D341Med (cell line): ENCODE measurements at regions not wholly inside any gene's neighbourhood (a gene's known extent, or its start where the extent isn't known, plus 50 kb on each side); places are given as distances from the start of the nearest gene placed in this dataset.

Experiments used
- DNase-seq: peaks from one replicate; pipeline ENCODE4 v3.0.0; 2012; ENCODE audit warnings: low spot score

DNA sequence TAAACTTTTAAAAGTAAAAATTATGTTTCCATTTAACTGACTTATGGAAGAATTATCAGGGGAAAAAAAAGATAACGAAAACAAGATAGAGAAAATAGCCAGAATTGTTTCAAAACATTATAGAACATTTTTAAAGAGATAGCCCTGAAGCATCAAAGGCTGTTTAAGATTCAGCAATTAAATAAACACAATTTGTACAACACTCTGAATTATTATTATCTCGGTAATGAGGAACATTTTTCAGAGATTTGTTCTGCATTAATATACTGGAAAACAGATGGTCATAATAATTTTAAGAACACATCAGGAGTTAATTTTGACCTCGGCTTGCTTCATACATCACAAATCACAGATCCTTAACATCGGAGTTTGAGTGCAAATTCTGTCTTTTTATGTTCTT is 643.8 kb downstream of the SORCS1 start:
- no peak for DNase-seq

DNA sequence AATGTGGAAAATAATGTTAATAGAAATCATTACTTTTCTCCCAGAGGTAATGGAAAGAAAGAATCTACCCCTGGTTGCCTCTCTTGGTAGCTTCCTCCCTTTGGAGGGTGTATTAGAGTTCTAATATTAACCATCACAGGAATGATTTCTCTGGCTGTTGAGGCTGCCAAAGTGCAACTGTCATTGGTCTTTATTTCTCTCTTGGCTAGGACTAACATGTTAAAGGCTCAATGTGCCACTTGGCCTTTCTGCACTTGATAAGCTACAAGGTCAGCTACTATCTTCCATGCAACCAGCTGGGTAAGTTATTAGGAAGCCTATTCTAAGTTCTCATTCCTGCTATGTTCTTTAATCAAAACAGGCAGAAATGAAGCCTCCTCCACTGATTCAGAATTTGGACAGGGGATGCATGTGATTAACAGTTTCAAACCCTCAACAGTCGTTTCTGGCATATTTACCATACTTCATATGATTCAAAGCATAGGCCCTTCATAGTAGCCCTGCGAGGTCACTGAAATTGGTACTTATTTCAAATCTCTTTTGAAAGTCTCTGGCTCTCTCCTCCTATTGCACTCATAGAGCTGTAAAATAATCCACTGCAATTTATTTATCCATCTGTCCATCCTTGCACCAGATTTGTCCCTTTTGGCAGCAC is 645.0 kb downstream of the SORCS1 start:
- DNase-seq = no peak

DNA sequence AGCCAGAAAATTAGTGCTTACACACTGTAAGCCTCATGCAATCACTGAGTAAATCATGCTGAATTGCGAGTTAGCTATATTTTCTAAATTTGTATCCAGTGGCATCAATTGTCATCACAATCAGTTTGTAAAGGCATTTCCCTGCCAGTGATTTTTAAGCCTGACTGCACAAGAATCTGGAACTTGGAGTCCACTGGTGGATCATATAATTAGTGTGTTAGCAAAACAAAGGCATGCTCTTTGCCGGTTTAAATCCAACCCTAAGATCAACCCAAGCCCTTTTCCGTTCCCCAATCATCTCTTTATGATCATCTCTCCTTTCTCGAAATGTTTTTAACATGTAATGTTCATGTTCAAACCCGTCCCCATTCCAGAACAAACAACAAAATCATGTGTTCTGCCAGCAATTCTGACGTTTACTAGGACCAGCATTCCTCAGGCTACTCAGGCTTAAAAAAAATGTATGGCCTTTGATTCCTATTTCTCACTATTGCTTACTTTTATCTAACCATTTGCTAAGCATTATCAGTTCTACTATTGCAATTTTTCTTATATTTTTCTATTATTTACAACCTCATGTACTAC is 649.2 kb downstream of the SORCS1 start:
- DNase-seq = no peak

DNA sequence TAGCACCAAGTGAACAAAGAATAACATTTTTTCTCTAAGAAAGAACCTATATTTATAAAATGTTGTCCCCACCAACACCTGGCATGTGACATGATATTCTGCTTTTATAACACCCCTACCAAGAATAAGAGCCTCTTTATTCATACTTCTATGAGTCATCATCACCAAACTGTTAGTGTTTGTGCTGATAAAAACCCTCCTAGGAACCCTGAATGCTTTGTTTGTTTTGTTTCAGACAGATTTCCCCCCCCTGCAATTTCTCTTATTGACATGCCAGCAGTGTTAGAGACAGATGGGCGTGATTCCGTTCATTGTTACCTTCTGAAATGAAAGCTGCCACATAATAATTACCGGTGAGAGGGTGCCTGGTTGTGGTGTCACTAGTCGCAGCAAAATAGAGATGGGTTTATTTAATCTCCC is 651.1 kb downstream of the SORCS1 start:
- DNase-seq = no peak

DNA sequence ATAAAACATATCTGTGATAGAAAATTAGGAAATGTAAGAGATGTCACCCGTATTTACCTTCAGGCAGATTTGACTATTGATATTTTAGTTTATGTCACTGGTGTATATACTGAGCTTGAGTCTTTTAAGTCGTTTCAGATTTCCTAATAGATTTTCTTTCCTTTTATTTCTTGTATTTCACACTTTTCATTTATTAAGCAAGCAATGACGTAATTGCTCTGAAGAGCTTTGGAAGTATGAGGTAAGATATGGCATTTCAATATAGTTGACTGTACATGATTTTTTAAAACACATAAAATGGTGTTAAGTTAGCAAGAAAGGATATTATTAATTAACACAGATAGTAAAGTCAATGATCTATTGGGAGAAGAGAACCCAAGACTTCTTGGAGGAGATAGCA is 652.6 kb downstream of the SORCS1 start:
- no peak for DNase-seq

DNA sequence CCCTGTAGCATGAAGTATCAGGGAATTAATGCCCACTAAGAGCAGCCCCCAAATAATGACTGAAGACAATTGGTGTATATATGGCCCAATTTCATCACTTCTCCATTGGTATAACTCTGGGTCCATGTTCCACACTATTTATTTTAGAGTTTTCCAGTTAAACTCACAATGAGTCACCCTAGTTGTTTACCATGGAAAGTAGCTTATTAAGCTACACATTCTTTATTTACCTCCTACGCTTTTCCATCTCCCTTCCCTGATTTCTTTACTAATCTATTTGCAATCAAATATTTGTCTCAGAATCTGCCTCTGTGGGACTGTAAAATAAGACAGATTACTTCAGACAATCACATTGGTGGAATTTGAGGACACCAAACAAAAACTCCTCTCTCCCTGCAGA is 655.6 kb downstream of the SORCS1 start:
- DNase-seq = no peak

DNA sequence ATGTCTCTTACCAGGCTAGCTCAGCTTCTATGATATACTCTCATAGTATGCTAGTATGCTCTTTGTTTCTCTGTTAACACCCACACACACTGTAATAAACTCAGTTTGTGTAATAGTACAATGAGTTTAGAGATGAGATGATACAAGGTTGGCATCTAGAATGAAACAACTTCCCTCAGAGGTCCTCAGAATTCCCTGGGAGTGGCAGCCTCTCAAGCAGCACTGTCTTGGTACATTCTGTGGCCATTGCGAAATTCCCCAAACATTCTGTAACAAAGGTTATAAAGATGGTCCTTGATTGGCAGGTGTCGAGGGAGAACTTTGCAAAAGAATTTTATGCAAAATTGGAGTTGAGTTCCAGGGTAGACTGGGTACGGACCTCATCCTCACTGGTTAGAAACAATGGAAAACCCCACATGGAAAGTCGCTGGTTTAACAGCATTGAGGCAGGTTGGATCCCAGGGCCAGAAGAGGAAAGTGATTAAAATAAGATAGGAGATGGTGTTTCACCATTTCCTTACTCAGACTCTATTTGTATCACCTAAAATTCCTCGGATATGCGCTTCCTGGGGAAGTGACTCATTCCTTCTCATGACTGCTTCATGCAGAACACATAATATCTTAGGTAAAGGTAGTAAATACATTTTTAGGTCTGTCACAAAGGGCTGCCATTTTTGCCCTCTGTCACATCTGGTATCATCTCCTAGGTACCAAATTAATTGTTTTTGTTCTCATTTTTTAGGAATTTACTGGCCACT is 657.8 kb downstream of the SORCS1 start:
- no peak for DNase-seq

DNA sequence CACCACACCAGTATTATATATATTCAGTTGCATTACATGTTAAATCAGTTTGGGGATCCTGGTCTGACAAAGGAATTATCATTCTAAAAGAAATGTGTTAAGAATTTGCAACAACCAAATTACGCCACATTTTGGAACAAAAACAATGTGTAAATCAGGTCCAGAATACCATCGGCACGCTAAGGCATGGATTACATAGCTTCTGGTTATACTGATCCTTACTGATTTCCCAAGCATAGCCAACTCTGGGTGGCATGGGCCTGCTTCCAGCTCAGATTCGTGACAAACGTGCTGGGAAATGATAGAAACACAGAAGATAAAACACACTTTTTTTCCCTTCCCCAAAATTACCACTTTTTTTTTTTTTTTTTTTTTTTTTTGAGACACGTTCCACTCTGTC is 660.0 kb downstream of the SORCS1 start:
- no peak for DNase-seq

DNA sequence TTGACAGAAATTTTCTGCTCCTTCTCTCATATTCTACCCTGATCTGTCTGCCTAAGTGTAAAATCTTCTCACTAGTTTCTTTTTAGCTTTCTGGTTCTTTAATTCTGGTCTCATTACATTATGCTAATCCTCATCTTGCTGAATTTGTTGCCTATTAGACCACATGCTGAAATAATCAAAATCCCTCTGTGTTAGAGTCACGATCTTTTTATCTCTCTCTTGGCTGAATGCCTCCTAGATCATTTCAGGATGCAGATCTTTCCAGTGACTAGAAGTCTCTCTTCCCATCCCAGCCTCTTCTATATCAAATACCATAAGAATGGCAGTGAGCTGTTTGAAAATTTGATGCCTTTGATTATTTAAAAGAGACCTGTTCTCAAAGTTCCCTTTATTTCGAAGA is 661.9 kb downstream of the SORCS1 start:
- no peak for DNase-seq

DNA sequence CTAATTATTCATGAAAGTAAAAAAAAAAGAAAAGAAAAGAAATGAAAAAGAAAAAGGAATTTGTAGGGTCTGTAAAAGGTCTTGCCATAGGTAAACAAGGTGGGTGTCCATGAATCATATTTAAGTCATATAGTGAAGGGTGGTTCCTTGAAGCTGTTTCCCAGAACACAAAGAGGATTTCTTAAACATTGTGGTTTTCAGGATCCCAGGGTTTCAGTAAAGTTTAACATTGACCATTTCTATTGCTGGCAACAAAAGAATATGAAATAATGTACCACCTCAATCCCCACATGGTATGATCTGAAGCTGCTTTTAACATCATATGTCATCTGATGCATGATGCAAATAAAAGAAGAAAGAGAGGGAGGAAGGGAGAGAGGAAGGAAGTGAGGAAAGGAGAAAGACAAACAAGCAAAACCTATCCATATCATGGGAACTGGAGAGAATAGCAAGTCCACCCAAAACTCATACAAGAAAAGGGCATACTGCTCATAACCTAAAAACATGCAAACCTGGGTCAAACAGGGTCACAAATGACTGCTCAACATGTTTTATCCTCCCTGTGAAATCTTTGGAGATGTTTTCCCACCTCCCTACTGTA is 663.5 kb downstream of the SORCS1 start:
- no peak for DNase-seq

DNA sequence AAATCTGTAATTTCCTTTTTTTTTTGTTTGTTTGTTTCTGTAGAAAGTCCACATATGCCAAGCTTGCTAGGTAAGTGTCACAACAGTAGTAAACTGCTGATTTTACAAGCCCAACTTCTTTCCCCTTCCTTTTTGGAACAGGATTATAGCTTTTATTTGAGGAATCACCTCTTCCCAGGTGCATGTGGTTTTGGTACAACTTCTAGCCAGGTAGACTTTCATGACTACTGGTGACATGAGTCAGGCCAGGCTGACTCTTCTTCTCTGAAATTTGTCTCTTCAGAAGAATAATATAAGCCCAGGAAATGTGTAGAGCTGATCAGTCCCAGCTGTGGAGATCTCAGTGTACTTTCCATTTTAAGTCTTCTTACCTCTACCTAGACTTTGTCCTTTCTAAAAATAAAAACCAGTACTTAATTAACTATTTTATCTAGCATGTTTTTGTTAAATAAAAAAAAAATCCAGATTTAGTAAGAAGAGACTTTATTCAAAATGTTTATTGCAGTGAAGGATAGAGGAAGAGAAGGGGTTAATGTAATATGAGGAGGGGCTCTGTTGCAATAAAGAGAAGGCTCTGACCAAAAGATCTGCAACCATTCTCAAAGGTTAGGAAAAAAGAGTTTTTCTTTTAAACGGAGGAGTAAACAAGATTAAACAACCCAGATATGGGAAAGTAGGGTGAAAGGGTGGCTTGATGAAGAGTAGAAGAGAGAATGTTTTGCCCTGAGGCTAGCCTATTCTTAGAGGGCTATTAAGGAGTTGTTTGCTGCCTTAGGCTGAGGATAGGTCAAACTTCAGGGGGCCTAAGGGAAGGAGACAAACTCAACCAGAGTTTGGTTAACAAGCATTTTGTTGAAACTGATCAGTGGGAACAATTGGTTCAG is 664.2 kb downstream of the SORCS1 start:
- DNase-seq = no peak

DNA sequence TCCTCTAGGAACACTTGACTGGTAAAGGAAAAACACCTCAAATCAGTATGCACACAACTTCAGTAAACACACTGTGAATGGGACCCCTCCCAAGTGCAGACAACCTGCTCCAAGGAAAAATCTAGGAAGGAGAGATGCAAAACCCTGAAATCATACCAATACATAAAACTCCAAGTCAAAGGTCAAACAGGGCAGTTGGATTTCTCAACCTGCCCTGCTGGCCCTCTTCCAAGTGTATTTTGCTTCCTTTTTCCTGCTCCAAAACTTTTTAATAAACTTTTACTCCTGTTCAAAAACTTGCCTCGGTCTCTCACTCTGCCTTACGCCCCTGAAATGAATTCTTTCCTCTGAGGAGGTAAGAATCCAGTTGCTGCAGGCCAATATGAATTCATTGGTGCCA is 665.1 kb downstream of the SORCS1 start:
- DNase-seq = no peak

DNA sequence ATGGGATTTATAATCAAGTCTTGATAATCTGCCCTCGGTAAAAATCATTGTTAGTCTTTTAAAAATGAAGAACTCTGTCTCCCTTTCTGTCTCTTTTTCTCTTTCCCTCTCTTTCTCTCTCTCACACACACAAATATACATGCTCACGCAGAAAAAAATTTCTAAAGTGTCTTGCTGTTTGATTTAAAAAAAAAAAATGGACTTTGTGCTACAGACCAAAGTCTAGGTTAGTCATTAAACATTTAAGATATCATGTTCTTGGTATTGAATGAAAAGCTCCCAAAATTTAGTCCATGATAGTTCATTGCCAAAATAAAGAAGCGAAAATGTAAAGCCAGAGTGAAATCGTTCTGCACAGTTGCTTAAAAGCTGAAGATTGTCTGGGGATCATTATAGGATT is 665.8 kb downstream of the SORCS1 start:
- no peak for DNase-seq

DNA sequence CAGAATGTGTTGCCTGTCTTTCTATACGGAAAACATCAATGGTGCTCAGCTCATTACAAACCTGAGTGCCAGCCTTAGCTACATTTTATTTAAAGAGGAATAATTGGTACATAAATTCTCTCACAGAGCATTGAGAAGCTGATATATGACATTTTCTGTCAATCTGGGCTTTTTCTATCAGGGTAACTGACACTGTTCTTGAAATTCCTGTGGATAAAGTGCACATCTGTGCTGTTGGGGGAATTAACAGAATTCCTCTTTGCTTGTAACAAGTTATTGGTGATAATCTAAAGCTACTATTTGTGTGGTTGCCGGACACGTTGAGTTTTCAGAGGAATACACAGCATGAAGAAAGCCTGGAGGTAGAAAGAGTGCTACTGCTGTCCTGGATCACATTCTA is 668.6 kb downstream of the SORCS1 start:
- no peak for DNase-seq

DNA sequence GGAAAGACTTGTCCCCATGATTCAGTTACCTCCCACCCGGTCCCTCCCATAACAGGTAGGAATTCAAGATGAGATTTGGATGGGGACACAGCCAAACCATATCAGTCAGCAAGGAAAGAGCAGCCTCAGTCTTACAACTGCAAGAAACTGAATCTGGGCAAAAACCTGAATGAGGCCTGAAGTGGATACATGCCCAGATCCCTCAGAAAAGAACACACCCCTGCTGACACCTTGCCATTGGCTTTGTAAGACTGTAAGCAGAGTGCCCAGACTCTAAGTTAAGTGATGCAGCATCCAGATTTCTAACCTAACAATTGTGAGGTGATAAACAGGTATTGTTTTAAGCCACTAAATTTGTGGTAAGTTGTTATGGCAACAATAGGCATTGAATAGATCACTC is 670.8 kb downstream of the SORCS1 start:
- no peak for DNase-seq

DNA sequence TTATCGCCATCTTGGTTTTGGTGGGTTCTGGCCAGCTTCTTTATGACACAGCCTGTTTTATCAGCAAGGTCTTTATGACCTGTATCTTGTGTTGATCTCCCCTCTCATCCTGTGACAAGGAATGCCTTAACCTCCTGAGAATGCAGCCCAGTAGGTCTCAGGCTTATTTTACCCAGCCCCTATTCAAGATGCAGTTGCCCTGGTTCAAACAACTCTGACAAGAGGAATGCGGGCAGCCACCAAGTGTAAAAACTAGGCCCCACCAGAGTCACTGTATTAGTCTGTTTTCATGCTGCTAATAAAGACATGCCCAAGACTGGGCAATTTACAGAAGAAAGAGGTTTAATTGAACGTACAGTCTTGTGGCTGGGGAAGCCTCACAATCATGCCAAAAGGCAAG is 671.3 kb downstream of the SORCS1 start:
- DNase-seq = no peak

DNA sequence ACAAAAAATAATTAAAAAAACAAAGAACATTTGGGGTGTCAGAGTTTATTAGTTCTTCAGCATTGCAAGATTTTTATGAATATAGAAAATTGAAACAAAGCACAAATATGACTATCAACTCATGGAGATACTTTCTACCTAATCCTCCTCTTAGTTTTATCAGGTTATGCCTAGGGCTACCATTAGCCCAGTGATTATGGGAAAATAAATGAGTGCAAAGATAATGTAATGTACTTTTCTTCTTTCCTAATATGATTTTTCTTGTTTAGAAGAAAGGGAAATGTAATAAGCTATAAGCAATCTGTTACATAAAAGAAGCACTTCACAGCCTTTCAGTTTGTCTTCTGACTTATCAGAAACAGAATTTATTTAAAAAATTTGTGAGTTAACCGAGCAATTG is 676.8 kb downstream of the SORCS1 start:
- DNase-seq = no peak

DNA sequence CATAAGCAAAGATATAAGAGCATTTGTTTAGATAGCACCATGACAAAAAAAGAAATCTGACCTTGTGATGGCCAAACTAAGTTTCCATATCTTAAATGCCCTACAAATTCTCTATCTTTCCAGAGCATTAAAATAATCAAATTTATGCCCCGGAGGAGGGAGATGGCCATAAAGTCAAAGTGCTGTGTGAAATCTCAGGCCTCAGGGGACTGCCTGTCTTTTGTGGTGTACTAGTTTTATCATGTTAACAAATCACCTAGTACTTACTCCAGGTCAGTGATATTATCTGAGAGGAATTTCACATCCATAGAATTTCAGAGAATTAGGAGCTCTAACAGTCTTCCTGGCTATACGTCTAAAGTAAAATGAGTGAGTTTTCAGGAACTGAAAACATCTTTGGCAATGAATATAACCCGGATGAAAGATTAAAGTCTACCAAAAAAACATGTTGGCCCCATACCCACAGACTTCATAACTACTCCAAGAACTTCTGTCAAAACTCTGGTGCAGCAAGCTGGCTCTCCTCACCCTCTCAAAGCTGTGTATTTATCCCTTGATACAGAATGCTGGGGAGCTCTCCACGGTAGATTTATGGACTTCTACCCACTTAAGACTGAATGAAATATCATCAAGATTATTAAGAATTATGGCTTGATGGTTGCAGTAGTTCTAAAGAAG is 682.8 kb downstream of the SORCS1 start:
- no peak for DNase-seq

DNA sequence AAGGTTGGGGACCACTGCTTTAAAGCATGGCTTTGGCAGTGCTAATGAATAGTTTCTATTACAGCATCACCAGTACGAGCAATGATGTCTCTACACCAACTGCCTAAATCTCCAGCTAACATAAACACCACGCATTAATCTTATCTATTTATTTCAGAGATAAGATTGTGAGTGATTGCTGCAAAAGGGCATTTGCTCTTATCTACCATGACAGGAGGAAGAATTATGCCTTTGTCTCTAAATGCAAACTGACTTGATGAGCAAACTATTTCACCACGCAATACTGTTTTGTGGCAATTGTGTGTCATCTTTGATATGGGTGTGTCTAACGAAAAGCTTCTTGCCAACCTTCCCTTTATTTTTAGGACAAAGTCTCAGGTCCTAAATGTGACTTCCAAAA is 684.9 kb downstream of the SORCS1 start:
- no peak for DNase-seq

DNA sequence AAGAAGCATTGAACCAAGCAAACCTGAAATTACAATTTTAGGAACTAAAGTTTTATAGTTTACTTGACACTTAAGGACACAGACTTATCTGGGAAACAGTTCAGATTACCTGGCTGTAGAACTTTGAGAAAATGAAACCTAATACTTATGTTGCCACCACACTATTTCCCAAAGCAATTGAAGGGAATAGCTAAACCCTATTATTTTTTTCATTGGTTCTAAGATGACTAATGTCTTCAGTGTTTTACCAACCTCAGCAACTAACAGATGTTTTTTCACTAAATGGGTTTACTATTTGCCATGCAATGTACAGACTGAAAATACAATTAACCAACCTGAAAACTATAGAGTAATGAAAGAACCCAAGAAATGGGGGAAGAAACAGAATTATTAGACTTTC is 689.6 kb downstream of the SORCS1 start:
- DNase-seq = no peak

DNA sequence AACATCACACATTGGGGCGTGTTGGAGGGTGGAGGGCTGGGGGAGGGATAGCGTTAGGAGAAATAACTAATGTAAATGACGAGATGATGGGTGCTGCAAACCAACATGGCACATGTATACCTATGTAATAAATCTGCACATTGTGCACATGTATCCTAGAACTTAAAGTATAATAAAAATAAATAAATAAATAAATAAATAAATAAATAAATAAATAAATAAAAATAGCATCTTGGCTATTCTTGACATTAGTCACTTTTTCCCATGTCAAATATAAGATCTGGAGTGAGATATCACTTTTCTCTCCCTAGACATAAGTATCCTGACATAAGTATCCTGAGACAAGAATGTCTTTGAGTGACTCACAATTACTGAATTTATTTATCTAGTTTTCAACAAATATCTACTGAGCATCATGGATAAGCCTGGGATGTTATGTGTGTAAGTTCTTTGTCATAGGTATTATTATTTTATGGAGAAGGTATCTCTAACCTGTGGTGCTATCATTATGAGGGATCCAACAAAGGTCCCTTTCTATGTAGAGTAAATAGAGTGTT is 691.3 kb downstream of the SORCS1 start:
- no peak for DNase-seq
